Activated B cell treated with CpG ODN at 0.5 μM for 24 hours (primary cell): ENCODE measurements at regions not wholly inside any gene's neighbourhood (a gene's known extent, or its start where the extent isn't known, plus 50 kb on each side); places are given as distances from the start of the nearest gene placed in this dataset.

ENCODE experiments used
- ATAC-seq: fragments of 200-7000 bp; cut with Tn5 transposase; one replicate; pipeline ENCODE4 v1.10.0; 2021; ENCODE audit warnings: low read depth, mild to moderate bottlenecking, moderate library complexity
- CTCF ChIA-PET: fragments of 350-600 bp; sonication (Branson Sonifier 250); formaldehyde crosslinking; loops from one replicate; lab custom pipeline; 2021; ENCODE audit warnings: antibody characterized with exemption; lab: Charles Lee
- POLR2A ChIA-PET: fragments of 350-600 bp; sonication (Branson Sonifier 250); formaldehyde crosslinking; loops from one replicate; lab custom pipeline; 2021; ENCODE audit warnings: antibody characterized with exemption; lab: Charles Lee
- DNase-seq: peaks from one replicate; pipeline ENCODE4 v3.0.0; 2022
- H3K27ac Mint-ChIP-seq: one replicate; pipeline ENCODE4 v1.8.0; 2020; ENCODE audit warnings: mixed read lengths
- H3K27me3 Mint-ChIP-seq: one replicate; pipeline ENCODE4 v1.8.0; 2021; ENCODE audit warnings: mixed read lengths
- H3K36me3 Mint-ChIP-seq: one replicate; pipeline ENCODE4 v1.8.0; 2021; ENCODE audit warnings: low read depth, mixed read lengths
- H3K4me1 Mint-ChIP-seq: one replicate; pipeline ENCODE4 v1.8.0; 2021; ENCODE audit warnings: mixed read lengths
- H3K4me3 Mint-ChIP-seq: one replicate; pipeline ENCODE4 v1.8.0; 2020; ENCODE audit warnings: mild to moderate bottlenecking, mixed read lengths
- H3K9me3 Mint-ChIP-seq: one replicate; pipeline ENCODE4 v1.8.0; 2020; ENCODE audit warnings: mixed read lengths
- intact Hi-C: fragments of 100-400 bp; cut with micrococcal nuclease; formaldehyde crosslinking; loops from one replicate; pipeline ENCODE4 v1.15.1; 2024
- TF ChIP-seq, protein P1 (sequence below): fragments of 200-600 bp; IDR thresholded peaks from one replicate; pipeline ENCODE4 v1.8.0; 2022; ENCODE audit warnings: antibody characterized with exemption, mild to moderate bottlenecking

DNA sequence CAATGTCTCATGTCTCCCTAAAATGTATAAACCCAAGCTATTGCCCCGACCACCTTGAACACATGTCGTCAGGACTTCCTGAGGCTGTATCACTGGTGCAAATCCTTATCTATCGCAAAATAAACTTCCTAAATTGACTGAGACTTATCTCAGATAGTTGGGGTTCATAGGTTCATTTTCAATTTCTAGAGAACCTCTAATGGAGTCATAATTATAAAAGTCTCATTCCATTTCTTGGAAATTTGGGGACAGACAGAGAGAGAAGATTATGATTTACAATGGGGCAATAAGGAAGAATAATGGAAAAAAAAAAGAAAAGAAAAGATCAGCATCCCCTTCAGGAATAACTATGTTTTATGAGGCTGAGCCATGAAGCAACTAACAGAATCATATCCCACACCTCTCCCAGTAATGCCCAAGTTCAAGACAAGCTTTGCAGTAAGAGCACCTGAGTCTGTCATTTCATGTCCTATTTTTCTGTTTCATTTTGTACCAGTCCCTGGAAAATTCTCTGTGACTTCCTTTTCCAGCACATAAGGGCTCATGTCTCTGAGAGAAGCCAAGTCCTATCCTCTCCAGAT is 70.0 kb upstream of the ETS2 start:
- peaks cover 4% of the 10 kb centered on the region for H3K9me3 Mint-ChIP-seq
- ChIA-PET POLR2A (no interaction called here), CTCF (interaction anchor here (0.6 to 3.5 kb wide), 2 partner anchors 159 to 402 kb away, joined by 3 to 19 read pairs; no protein-coding TSS in a partner anchor)
- DNase-seq (no peak), ATAC-seq (no peak)
- H3K4me3 Mint-ChIP-seq = no peak overlapping the region
- no peak overlapping the region for H3K27ac Mint-ChIP-seq
- H3K27me3 Mint-ChIP-seq = peaks cover 24% of the 10 kb centered on the region
- intact Hi-C loops = loop anchor here (2.0 to 10.0 kb wide), 2 partner anchors 31 to 521 kb away; no protein-coding TSS in a partner anchor
- TF ChIP-seq, protein P1, sequence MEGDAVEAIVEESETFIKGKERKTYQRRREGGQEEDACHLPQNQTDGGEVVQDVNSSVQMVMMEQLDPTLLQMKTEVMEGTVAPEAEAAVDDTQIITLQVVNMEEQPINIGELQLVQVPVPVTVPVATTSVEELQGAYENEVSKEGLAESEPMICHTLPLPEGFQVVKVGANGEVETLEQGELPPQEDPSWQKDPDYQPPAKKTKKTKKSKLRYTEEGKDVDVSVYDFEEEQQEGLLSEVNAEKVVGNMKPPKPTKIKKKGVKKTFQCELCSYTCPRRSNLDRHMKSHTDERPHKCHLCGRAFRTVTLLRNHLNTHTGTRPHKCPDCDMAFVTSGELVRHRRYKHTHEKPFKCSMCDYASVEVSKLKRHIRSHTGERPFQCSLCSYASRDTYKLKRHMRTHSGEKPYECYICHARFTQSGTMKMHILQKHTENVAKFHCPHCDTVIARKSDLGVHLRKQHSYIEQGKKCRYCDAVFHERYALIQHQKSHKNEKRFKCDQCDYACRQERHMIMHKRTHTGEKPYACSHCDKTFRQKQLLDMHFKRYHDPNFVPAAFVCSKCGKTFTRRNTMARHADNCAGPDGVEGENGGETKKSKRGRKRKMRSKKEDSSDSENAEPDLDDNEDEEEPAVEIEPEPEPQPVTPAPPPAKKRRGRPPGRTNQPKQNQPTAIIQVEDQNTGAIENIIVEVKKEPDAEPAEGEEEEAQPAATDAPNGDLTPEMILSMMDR = no peak
- no peaks in the 10 kb centered on the region for H3K36me3 Mint-ChIP-seq
- H3K4me1 Mint-ChIP-seq = peaks cover 12% of the 10 kb centered on the region

DNA sequence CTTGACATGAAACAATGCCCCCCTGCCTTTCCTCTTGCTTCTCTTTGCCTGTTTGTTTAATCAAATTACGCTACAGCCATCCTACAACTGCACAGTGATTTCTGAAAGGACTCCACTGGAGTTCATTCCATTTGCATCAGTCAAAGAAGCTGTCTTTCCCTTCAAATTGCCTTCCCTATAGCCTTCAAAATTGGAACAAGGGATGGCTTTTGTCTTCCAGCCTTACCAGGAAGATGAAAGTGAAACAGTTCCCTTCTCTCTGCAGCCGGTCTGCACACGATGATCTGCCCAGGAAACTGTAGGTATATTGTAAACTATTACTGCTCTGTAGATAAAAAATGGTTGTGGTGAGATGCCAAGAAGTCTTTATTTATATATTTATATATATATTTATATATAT is 65.6 kb upstream of the ETS2 start:
- peaks cover 18% of the 10 kb centered on the region for H3K27me3 Mint-ChIP-seq
- TF ChIP-seq, protein P1 = no peak
- no peak overlapping the region for H3K4me3 Mint-ChIP-seq
- peaks cover 4% of the 10 kb centered on the region for H3K9me3 Mint-ChIP-seq
- ChIA-PET CTCF (no interaction called here), POLR2A (no interaction called here)
- intact Hi-C loops = no loop called here
- H3K27ac Mint-ChIP-seq = no peak overlapping the region
- no peaks in the 10 kb centered on the region for H3K36me3 Mint-ChIP-seq
- ATAC-seq = no peak
- no peak for DNase-seq
- peaks cover 2% of the 10 kb centered on the region for H3K4me1 Mint-ChIP-seq

DNA sequence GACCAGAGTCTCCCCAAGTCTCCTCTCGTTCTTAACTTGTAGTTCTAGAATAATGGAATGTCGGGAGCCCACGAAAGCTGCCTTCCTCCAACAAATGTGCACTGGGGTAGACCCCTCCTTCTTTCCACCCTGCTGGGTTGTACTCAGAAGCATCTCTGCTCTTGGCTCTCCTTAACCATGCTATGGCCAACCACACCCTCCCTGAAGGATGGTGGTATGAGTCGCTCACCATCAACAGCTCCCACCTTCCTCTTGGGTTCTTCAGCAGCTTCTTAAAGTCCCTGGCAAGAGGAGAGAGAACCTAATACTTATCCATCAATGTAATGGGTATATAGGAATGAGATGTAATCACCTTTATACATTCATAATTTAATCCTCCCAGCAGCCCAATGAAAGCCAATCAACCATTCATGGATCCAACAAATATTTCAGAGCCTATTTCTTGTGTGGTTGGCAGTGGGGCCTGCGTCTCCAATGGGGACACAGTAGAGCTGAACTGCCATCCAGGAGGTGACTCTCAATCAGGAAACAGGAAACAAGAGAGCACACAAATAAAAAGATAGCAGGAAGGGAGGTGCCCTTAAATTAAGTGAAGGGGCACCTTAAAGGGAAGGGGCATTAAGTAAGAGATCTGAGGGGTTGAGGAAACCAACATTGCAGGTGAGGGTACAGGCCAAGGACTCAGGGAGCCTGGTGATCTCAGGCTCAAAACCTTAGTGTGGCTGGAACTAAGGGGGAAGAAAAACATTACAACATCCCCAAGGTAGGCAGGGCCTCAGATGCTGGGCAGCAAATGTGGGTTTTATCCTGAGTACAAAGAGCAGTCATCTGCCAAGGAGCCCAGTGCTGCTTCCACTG is 64.4 kb upstream of the ETS2 start:
- intact Hi-C loops = no loop called here
- Mint-ChIP-seq H3K4me3 (no peak overlapping the region), H3K36me3 (no peaks in the 10 kb centered on the region), H3K27me3 (peaks cover 7% of the 10 kb centered on the region), H3K27ac (no peak overlapping the region), H3K4me1 (peaks cover 2% of the 10 kb centered on the region), H3K9me3 (peaks cover 4% of the 10 kb centered on the region)
- POLR2A ChIA-PET = no interaction called here
- DNase-seq (no peak), ATAC-seq (no peak)
- CTCF ChIA-PET = no interaction called here
- TF ChIP-seq, protein P1 = no peak

DNA sequence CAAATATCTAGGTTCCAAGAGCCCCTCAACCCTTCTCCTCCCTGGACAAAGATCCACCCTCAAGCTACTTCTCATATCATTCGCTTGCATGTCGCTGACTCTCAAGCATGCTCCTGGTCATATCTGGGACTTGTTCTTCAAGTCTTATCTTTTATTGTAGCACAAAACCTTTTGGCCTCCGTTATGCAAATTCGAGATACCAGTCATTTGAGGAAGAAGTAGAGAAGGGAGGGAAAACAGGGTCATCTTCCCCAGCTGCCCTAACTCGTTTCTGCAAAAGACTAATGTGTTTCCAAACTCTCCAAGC is 63.8 kb upstream of the ETS2 start:
- Mint-ChIP-seq H3K4me1 (peaks cover 2% of the 10 kb centered on the region), H3K9me3 (peaks cover 4% of the 10 kb centered on the region), H3K27ac (no peak overlapping the region), H3K36me3 (no peaks in the 10 kb centered on the region), H3K4me3 (no peak overlapping the region), H3K27me3 (peaks cover 9% of the 10 kb centered on the region)
- no peak for DNase-seq
- CTCF ChIA-PET = no interaction called here
- no peak for ATAC-seq
- intact Hi-C loops = no loop called here
- POLR2A ChIA-PET = no interaction called here
- TF ChIP-seq, protein P1 = no peak

DNA sequence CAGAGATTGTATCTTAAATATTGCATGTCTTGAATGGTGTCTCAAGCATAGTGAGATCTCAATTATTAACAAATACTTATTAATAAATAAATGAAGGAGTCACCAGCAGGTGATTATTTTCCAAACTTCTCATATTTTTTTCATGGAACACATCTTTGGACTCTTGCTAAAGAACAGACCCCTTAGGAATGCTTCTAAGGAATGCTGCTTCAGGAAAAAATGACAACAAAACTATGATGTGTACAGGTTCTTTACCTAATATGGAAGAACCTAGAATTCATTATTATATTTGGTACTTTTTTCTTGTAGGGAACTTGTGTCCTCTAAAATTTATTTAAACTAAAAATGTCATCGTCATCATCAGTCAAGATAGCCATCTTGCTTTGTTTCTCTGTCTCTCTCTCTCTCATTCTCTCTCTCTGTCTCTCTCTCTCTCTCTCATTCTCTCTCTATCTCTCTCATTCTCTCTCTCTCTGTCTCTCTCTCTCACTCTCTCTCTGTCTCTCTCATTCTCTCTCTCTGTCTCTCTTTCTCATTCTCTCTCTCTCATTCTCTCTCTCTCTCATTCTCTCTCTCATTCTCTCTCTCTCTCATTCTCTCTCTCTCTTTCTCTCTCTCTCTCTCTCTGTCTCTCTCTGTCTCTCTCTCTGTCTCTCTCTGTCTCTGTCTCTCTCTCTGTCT is 63.0 kb upstream of the ETS2 start:
- DNase-seq (no peak), ATAC-seq (no peak)
- H3K4me3 Mint-ChIP-seq = no peak overlapping the region
- ChIA-PET CTCF (no interaction called here), POLR2A (no interaction called here)
- peaks cover 2% of the 10 kb centered on the region for H3K4me1 Mint-ChIP-seq
- no peaks in the 10 kb centered on the region for H3K36me3 Mint-ChIP-seq
- H3K27me3 Mint-ChIP-seq = peaks cover 9% of the 10 kb centered on the region
- TF ChIP-seq, protein P1 = no peak
- intact Hi-C loops = no loop called here
- H3K9me3 Mint-ChIP-seq = peaks cover 4% of the 10 kb centered on the region
- H3K27ac Mint-ChIP-seq = no peak overlapping the region
